CD4-positive, CD25-positive, alpha-beta regulatory T cell (primary cell): ENCODE measurements at regions not wholly inside any gene's neighbourhood (a gene's known extent, or its start where the extent isn't known, plus 50 kb on each side); places are given as distances from the start of the nearest gene placed in this dataset.

Experiments
- ATAC-seq, 2 donors: fragments of 150-1000 bp; cut with Tn5 transposase; one replicate each; pipeline ENCODE4 v1.10.0; 2021; ENCODE audit warnings: low read depth in 2 of 2, moderate number of reproducible peaks in 2 of 2, moderate library complexity in 1 of 2
- DNase-seq, 3 donors: peaks; one replicate each; pipeline versions ENCODE4 v3.0.0 to v3.0.0-alpha.2; 2012 to 2022; ENCODE audit warnings: mixed read lengths in 1 of 3
- H3K27ac ChIP-seq: one replicate; pipeline ENCODE4 v1.7.0; 2013; ENCODE audit warnings: mild to moderate bottlenecking, low read length; ENCODE audit not compliant: insufficient read depth, poor library complexity, severe bottlenecking
- H3K27me3 ChIP-seq: one replicate; pipeline ENCODE4 v1.7.0; 2013; ENCODE audit warnings: low read length; ENCODE audit not compliant: control insufficient read depth, insufficient read depth
- H3K36me3 ChIP-seq: one replicate; pipeline ENCODE4 v1.7.0; 2013; ENCODE audit warnings: mild to moderate bottlenecking, low read length, moderate library complexity; ENCODE audit not compliant: control insufficient read depth, insufficient read depth
- H3K4me1 ChIP-seq: 2 replicates; pipeline ENCODE4 v1.7.0; 2013; ENCODE audit warnings: mild to moderate bottlenecking, low read length; ENCODE audit not compliant: insufficient read depth, control insufficient read depth, poor library complexity, severe bottlenecking
- H3K4me3 ChIP-seq: one replicate; pipeline ENCODE4 v1.7.0; 2013; ENCODE audit warnings: low read depth, mild to moderate bottlenecking, low read length, moderate library complexity
- H3K9me3 ChIP-seq, 2 experiments: 1 replicate in 1 of 2; 2 replicates in 1 of 2; pipeline ENCODE4 v1.7.0; 2013; ENCODE audit warnings: low read length in 2 of 2, mild to moderate bottlenecking in 1 of 2, moderate library complexity in 1 of 2; ENCODE audit not compliant: control insufficient read depth in 2 of 2
- H3K27ac Mint-ChIP-seq, 3 donors: one replicate each; pipeline ENCODE4 v1.8.0; 2020 to 2022; ENCODE audit warnings: mild to moderate bottlenecking in 3 of 3, mixed read lengths in 3 of 3, moderate library complexity in 2 of 3
- H3K27me3 Mint-ChIP-seq: one replicate; pipeline ENCODE4 v1.8.0; 2022; ENCODE audit warnings: mild to moderate bottlenecking, mixed read lengths
- H3K36me3 Mint-ChIP-seq: one replicate; pipeline ENCODE4 v1.8.0; 2020; ENCODE audit warnings: mixed read lengths
- H3K4me1 Mint-ChIP-seq, 4 donors: one replicate each; pipeline ENCODE4 v1.8.0; 2020 to 2022; ENCODE audit warnings: mixed read lengths in 4 of 4, mild to moderate bottlenecking in 1 of 4
- H3K4me3 Mint-ChIP-seq, 4 donors: one replicate each; pipeline ENCODE4 v1.8.0; 2020 to 2022; ENCODE audit warnings: mild to moderate bottlenecking in 4 of 4, mixed read lengths in 4 of 4, moderate library complexity in 3 of 4
- H3K9me3 Mint-ChIP-seq, 7 donors: one replicate each; pipeline ENCODE4 v1.8.0; 2020 to 2022; ENCODE audit warnings: mixed read lengths in 7 of 7, mild to moderate bottlenecking in 3 of 7, moderate library complexity in 2 of 7

DNA sequence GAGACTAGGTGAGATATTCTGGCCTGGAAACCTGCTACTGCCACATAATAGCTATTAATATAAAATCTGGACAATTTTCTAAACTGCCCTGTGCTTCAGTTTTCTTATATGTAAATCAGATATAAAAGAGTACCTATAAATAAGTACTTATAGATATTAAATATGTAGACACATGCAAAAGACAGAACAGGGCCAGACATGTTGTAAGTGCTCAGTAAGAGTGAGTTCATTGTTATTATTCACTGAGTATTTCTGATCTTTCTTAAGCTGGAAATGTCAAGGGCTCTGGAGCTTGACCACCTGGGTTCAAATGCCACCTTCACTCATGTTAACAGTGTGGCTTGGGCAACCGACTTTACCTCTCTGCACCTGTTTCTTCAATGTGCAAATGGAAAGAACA, 179.8 kb downstream of the GALC start:
- DNase-seq (no peak), ATAC-seq (no peak)
- peaks cover 0 to 6% (median 0%) of the 10 kb centered on the region in 7 donors for H3K9me3 Mint-ChIP-seq
- no peak overlapping the region for H3K27ac Mint-ChIP-seq
- H3K4me1 ChIP-seq, result no peaks in the 10 kb centered on the region
- H3K4me1 Mint-ChIP-seq, result no peaks in the 10 kb centered on the region
- no peaks in the 10 kb centered on the region for H3K36me3 Mint-ChIP-seq
- no peaks in the 10 kb centered on the region for H3K36me3 ChIP-seq
- H3K27ac ChIP-seq, result no peak overlapping the region
- no peaks in the 10 kb centered on the region for H3K27me3 ChIP-seq
- H3K4me3 Mint-ChIP-seq, result no peak overlapping the region
- peaks cover 5% of the 10 kb centered on the region for H3K27me3 Mint-ChIP-seq
- H3K9me3 ChIP-seq, result no peaks in the 10 kb centered on the region
- no peak overlapping the region for H3K4me3 ChIP-seq

DNA sequence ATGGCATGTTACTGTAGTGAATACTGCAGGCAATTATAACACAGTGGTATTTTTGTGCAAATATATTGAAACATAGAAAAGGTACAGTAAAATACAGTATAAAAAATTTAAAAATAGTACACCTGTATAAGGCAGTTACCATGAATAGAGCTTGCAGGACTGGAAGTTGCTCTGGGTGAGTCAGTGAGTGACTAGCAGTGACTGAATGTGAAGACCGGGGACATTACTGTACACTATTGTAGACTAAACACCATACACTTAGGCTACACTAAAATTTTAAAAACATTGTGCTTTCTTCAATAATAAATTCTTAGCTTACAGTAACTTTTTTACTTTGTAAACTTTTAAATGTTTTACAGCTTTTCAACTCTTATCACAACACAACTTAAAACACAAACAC, 181.7 kb downstream of the GALC start:
- Histone ChIP-seq H3K27me3 (no peaks in the 10 kb centered on the region), H3K36me3 (no peaks in the 10 kb centered on the region), H3K4me3 (no peak overlapping the region), H3K27ac (no peak overlapping the region), H3K9me3 (no peaks in the 10 kb centered on the region), H3K4me1 (no peaks in the 10 kb centered on the region)
- no peak for DNase-seq
- no peak overlapping the region for H3K27ac Mint-ChIP-seq
- no peaks in the 10 kb centered on the region for H3K27me3 Mint-ChIP-seq
- peaks cover 0 to 3% (median 0%) of the 10 kb centered on the region in 7 donors for H3K9me3 Mint-ChIP-seq
- no peak for ATAC-seq
- no peaks in the 10 kb centered on the region for H3K4me1 Mint-ChIP-seq
- H3K36me3 Mint-ChIP-seq, result no peaks in the 10 kb centered on the region
- H3K4me3 Mint-ChIP-seq, result no peak overlapping the region

DNA sequence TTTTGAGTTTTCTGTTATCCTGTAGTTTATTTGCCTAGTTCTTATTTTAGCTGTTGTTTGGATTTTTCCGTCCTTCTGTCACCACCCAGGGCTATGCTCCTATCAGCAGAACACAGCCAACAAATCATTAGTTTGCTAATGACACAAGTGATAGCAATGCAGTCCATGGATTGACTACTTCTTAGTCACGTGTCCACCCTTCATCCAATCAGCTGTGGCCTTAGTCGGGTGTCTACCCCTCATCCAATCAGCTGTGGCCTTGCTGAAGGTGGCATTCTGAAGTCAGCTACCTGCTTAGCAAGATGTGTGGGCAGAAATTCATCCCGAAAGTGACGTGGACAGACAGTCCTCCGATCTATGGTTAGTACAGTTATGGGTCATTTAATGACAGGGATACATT, 182.3 kb downstream of the GALC start:
- no peak for ATAC-seq
- H3K27ac Mint-ChIP-seq, result no peak overlapping the region
- no peaks in the 10 kb centered on the region for H3K4me1 ChIP-seq
- no peaks in the 10 kb centered on the region for H3K36me3 Mint-ChIP-seq
- H3K4me3 ChIP-seq, result no peak overlapping the region
- no peak overlapping the region for H3K27ac ChIP-seq
- no peak for DNase-seq
- H3K4me1 Mint-ChIP-seq, result no peaks in the 10 kb centered on the region
- no peak overlapping the region for H3K4me3 Mint-ChIP-seq
- no peaks in the 10 kb centered on the region for H3K36me3 ChIP-seq
- H3K27me3 ChIP-seq, result no peaks in the 10 kb centered on the region
- H3K9me3 ChIP-seq, result no peaks in the 10 kb centered on the region
- no peaks in the 10 kb centered on the region for H3K27me3 Mint-ChIP-seq
- H3K9me3 Mint-ChIP-seq, result peaks cover 0 to 3% (median 0%) of the 10 kb centered on the region in 7 donors

DNA sequence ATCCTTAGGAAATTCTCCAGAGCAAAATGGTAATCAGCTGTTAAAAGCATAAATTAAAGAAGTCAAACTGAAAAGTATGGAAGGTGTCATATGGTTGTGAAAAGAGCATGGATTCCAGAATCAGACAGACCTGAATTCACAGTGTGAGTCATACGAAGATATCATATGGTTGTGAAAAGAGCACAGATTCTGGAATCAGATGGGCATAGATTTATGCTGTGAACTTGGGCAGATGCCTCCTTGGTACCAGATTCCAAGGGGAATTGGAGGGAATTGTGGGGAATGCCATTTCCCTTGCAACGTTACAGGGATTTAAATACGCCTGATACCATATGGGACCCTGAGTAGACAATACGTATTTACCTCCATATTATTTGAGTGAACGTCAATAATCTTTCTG, 183.7 kb downstream of the GALC start:
- ATAC-seq, result no peak
- Histone ChIP-seq H3K4me3 (no peak overlapping the region), H3K27ac (no peak overlapping the region), H3K27me3 (no peaks in the 10 kb centered on the region), H3K9me3 (no peaks in the 10 kb centered on the region), H3K4me1 (no peaks in the 10 kb centered on the region), H3K36me3 (no peaks in the 10 kb centered on the region)
- no peaks in the 10 kb centered on the region for H3K4me1 Mint-ChIP-seq
- no peak overlapping the region for H3K4me3 Mint-ChIP-seq
- H3K9me3 Mint-ChIP-seq, result peaks cover 0 to 3% (median 0%) of the 10 kb centered on the region in 7 donors
- H3K36me3 Mint-ChIP-seq, result no peaks in the 10 kb centered on the region
- H3K27me3 Mint-ChIP-seq, result no peaks in the 10 kb centered on the region
- H3K27ac Mint-ChIP-seq, result no peak overlapping the region
- DNase-seq, result no peak

- no peak for ATAC-seq
- no peaks in the 10 kb centered on the region for H3K36me3 ChIP-seq
Measured at GRCh38 chr14:87805315-87805723, 187.7 kb downstream of the GALC start.

GRCh38 chr14:87800216-87800615, 192.8 kb downstream of the GALC start:
- Mint-ChIP-seq H3K27me3 (no peaks in the 10 kb centered on the region), H3K4me1 (no peaks in the 10 kb centered on the region), H3K9me3 (peaks cover 0 to 6% (median 0%) of the 10 kb centered on the region in 7 donors), H3K4me3 (no peak overlapping the region), H3K36me3 (no peaks in the 10 kb centered on the region), H3K27ac (no peak overlapping the region)
- ATAC-seq (no peak), DNase-seq (no peak)
- no peaks in the 10 kb centered on the region for H3K4me1 ChIP-seq
- H3K27ac ChIP-seq, result no peak overlapping the region
- H3K36me3 ChIP-seq, result no peaks in the 10 kb centered on the region
- H3K4me3 ChIP-seq, result no peak overlapping the region
- H3K27me3 ChIP-seq, result no peaks in the 10 kb centered on the region
- no peaks in the 10 kb centered on the region for H3K9me3 ChIP-seq

More at GRCh38 chr14:87805315-87805723, 187.7 kb downstream of the GALC start:
- peak in 1 of 3 donors; percentile 35 for DNase-seq
- Histone ChIP-seq H3K4me1 (no peaks in the 10 kb centered on the region), H3K4me3 (no peak overlapping the region), H3K9me3 (no peaks in the 10 kb centered on the region), H3K27me3 (no peaks in the 10 kb centered on the region), H3K27ac (no peak overlapping the region)
- Mint-ChIP-seq H3K36me3 (no peaks in the 10 kb centered on the region), H3K4me3 (no peak overlapping the region), H3K9me3 (peaks cover 0 to 4% (median 0%) of the 10 kb centered on the region in 7 donors), H3K4me1 (no peaks in the 10 kb centered on the region), H3K27me3 (no peaks in the 10 kb centered on the region), H3K27ac (no peak overlapping the region)

DNA sequence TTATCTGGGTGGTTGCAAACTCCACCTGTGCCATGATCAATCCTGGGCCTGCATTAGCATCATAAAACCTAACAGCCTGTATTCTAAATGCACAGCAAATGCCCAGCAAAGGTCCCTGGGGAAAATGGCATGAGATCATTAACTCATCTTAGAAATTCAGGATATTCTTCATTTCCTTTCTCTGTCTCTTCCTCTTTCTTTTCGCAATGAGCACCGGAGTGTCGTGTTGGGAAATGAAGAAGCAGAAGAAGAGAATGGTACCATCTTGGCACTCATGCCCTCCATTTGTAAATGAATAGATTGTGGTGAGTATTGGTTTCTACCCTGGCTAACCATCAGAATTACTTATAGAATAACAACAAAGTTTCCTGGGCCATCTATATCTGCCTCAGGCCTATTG, 193.6 kb downstream of the GALC start:
- Histone ChIP-seq H3K27ac (no peak overlapping the region), H3K4me1 (no peaks in the 10 kb centered on the region), H3K27me3 (no peaks in the 10 kb centered on the region), H3K9me3 (no peaks in the 10 kb centered on the region), H3K4me3 (no peak overlapping the region), H3K36me3 (no peaks in the 10 kb centered on the region)
- Mint-ChIP-seq H3K27me3 (no peaks in the 10 kb centered on the region), H3K4me1 (no peaks in the 10 kb centered on the region), H3K4me3 (no peak overlapping the region), H3K27ac (no peak overlapping the region), H3K36me3 (no peaks in the 10 kb centered on the region), H3K9me3 (peaks cover 0 to 6% (median 0%) of the 10 kb centered on the region in 7 donors)
- ATAC-seq (no peak), DNase-seq (no peak)

GRCh38 chr14:87797001-87797400, 196.0 kb downstream of the GALC start:
- Mint-ChIP-seq H3K4me3 (no peak overlapping the region), H3K27ac (no peak overlapping the region), H3K4me1 (no peaks in the 10 kb centered on the region), H3K9me3 (peaks cover 0 to 6% (median 0%) of the 10 kb centered on the region in 7 donors), H3K36me3 (no peaks in the 10 kb centered on the region), H3K27me3 (no peaks in the 10 kb centered on the region)
- H3K27ac ChIP-seq, result no peak overlapping the region
- no peaks in the 10 kb centered on the region for H3K36me3 ChIP-seq
- DNase-seq, result no peak
- no peaks in the 10 kb centered on the region for H3K4me1 ChIP-seq
- no peak overlapping the region for H3K4me3 ChIP-seq
- H3K9me3 ChIP-seq, result no peaks in the 10 kb centered on the region
- ATAC-seq, result no peak
- H3K27me3 ChIP-seq, result no peaks in the 10 kb centered on the region
